Smooth muscle cell (in vitro differentiated cells): ENCODE measurements at regions not wholly inside any gene's neighbourhood (a gene's known extent, or its start where the extent isn't known, plus 50 kb on each side); places are given as distances from the start of the nearest gene placed in this dataset.

ENCODE experiments used
- DNase-seq: peaks from one replicate; lab custom pipeline; 2025; ENCODE audit not compliant: unreplicated experiment; lab: John Stamatoyannopoulos, UW
- H2AFZ ChIP-seq: fragments of 200-600 bp; sonication (generic); 2 replicates; pipeline ENCODE4 v1.6.0; 2016; ENCODE audit warnings: antibody characterized with exemption, low read depth, mild to moderate bottlenecking
- H3F3A ChIP-seq: fragments of 200-600 bp; sonication (generic); 2 replicates; pipeline ENCODE4 v1.6.0; 2017; ENCODE audit warnings: antibody characterized with exemption, low read depth
- H3K27ac ChIP-seq: fragments of 200-600 bp; sonication (generic); 2 replicates; pipeline ENCODE4 v1.5.1; 2016; ENCODE audit warnings: low read depth, mild to moderate bottlenecking
- H3K27me3 ChIP-seq: fragments of 200-600 bp; sonication (generic); 2 replicates; pipeline ENCODE4 v1.6.1; 2016; ENCODE audit warnings: low read depth, mild to moderate bottlenecking
- H3K36me3 ChIP-seq: fragments of 200-600 bp; sonication (generic); 2 replicates; pipeline ENCODE4 v1.5.1; 2016; ENCODE audit warnings: low read depth
- H3K4me1 ChIP-seq: fragments of 200-600 bp; sonication (generic); 2 replicates; pipeline ENCODE4 v1.5.1; 2016; ENCODE audit warnings: low read depth
- H3K4me2 ChIP-seq: fragments of 200-600 bp; sonication (generic); 2 replicates; pipeline ENCODE4 v1.6.0; 2016; ENCODE audit warnings: mild to moderate bottlenecking
- H3K4me3 ChIP-seq: fragments of 200-600 bp; sonication (generic); 2 replicates; pipeline ENCODE4 v1.5.1; 2016; ENCODE audit warnings: mild to moderate bottlenecking
- H3K79me2 ChIP-seq: fragments of 200-600 bp; sonication (generic); 2 replicates; pipeline ENCODE4 v1.6.0; 2016; ENCODE audit warnings: low read depth, mild to moderate bottlenecking
- H3K9ac ChIP-seq: fragments of 200-600 bp; sonication (generic); 2 replicates; pipeline ENCODE4 v1.6.0; 2016; ENCODE audit warnings: low read depth
- H3K9me3 ChIP-seq: fragments of 200-600 bp; sonication (generic); replicated peaks from 2 replicates; pipeline ENCODE4 v1.5.1; 2016; ENCODE audit warnings: low read depth
- H4K20me1 ChIP-seq: fragments of 200-600 bp; sonication (generic); 2 replicates; pipeline ENCODE4 v1.6.0; 2016; ENCODE audit warnings: low read depth
- CTCF ChIP-seq: fragments of 200-600 bp; sonication (generic); IDR thresholded peaks from 2 replicates; pipeline ENCODE4 v1.5.1; 2017; ENCODE audit warnings: borderline replicate concordance, mild to moderate bottlenecking, antibody characterized with exemption; ENCODE audit not compliant: insufficient read depth, poor library complexity, severe bottlenecking
- WGBS: methylation state at CpG from one replicate; pipeline ENCODE4 v1.1.7; 2016; ENCODE audit warnings: low lambda C conversion rate; 5-methylcytosine and 5-hydroxymethylcytosine counted together

- TF ChIP-seq CTCF = no peak
- DNase-seq = no peak
- H3K4me2 ChIP-seq = no peak overlapping the region
- H3F3A ChIP-seq = no peaks in the 10 kb centered on the region
- no peak overlapping the region for H3K9ac ChIP-seq
- peaks cover 7% of the 10 kb centered on the region for H3K4me1 ChIP-seq
- peaks cover 3% of the 10 kb centered on the region for H3K27me3 ChIP-seq
- H2AFZ ChIP-seq = no peak overlapping the region
- H3K36me3 ChIP-seq = no peaks in the 10 kb centered on the region
- H3K4me3 ChIP-seq = no peak overlapping the region
- no peaks in the 10 kb centered on the region for H3K9me3 ChIP-seq
- H4K20me1 ChIP-seq = no peaks in the 10 kb centered on the region
- H3K79me2 ChIP-seq = no peaks in the 10 kb centered on the region
- H3K27ac ChIP-seq = no peak overlapping the region
- 90% methylated on average over 2 of the region's 2 CpGs for WGBS
Observed at GRCh38 chr4:26034849-26035248, 120.8 kb downstream of the SMIM20 start.

GRCh38 chr4:26035921-26036320, 121.9 kb downstream of the SMIM20 start:
- Histone ChIP-seq H3K9ac (no peak overlapping the region), H3K4me1 (peaks cover 7% of the 10 kb centered on the region), H3K79me2 (no peaks in the 10 kb centered on the region), H3K4me2 (no peak overlapping the region), H4K20me1 (no peaks in the 10 kb centered on the region), H3K27me3 (no peaks in the 10 kb centered on the region), H2AFZ (no peak overlapping the region), H3K9me3 (no peaks in the 10 kb centered on the region), H3K36me3 (no peaks in the 10 kb centered on the region), H3F3A (no peaks in the 10 kb centered on the region), H3K27ac (no peak overlapping the region), H3K4me3 (no peak overlapping the region)
- TF ChIP-seq CTCF = no peak
- DNase-seq = no peak
- 77% methylated on average over 5 of the region's 5 CpGs for WGBS

- no peaks in the 10 kb centered on the region for H3K36me3 ChIP-seq
- no peak for DNase-seq
- H4K20me1 ChIP-seq = no peaks in the 10 kb centered on the region
- H3K27ac ChIP-seq = no peak overlapping the region
- no peaks in the 10 kb centered on the region for H3K9me3 ChIP-seq
- no peaks in the 10 kb centered on the region for H3K79me2 ChIP-seq
- no peaks in the 10 kb centered on the region for H3K27me3 ChIP-seq
- TF ChIP-seq CTCF = no peak
- H2AFZ ChIP-seq = no peak overlapping the region
- WGBS = 78% methylated on average over 9 of the region's 9 CpGs
- H3K9ac ChIP-seq = no peak overlapping the region
- no peaks in the 10 kb centered on the region for H3K4me1 ChIP-seq
- H3K4me2 ChIP-seq = no peak overlapping the region
- no peaks in the 10 kb centered on the region for H3F3A ChIP-seq
- no peak overlapping the region for H3K4me3 ChIP-seq
Observed at GRCh38 chr4:26039639-26040359, 125.8 kb downstream of the SMIM20 start.

- Histone ChIP-seq H3K79me2 (no peaks in the 10 kb centered on the region), H3K27me3 (no peaks in the 10 kb centered on the region), H3K4me1 (peaks cover 7% of the 10 kb centered on the region), H3K27ac (no peak overlapping the region), H3K4me2 (no peak overlapping the region), H3K9me3 (no peaks in the 10 kb centered on the region), H2AFZ (no peak overlapping the region), H3K4me3 (no peak overlapping the region), H3K9ac (no peak overlapping the region), H3F3A (no peaks in the 10 kb centered on the region), H3K36me3 (no peaks in the 10 kb centered on the region), H4K20me1 (no peaks in the 10 kb centered on the region)
- DNase-seq = no peak
- 45% methylated on average over 2 of the region's 2 CpGs for WGBS
- no peak for TF ChIP-seq CTCF
Observed at GRCh38 chr4:26044524-26044923, 130.5 kb downstream of the SMIM20 start.
